GM21737 (cell line): ENCODE measurements at regions not wholly inside any gene's neighbourhood (a gene's known extent, or its start where the extent isn't known, plus 50 kb on each side); places are given as distances from the start of the nearest gene placed in this dataset.

Source experiments
- ATAC-seq: cut with Tn5 transposase; IDR thresholded peaks from one replicate; pipeline ENCODE4 v1.9.1; 2021; ENCODE audit warnings: mild to moderate bottlenecking, moderate library complexity; ENCODE audit not compliant: unreplicated experiment

DNA sequence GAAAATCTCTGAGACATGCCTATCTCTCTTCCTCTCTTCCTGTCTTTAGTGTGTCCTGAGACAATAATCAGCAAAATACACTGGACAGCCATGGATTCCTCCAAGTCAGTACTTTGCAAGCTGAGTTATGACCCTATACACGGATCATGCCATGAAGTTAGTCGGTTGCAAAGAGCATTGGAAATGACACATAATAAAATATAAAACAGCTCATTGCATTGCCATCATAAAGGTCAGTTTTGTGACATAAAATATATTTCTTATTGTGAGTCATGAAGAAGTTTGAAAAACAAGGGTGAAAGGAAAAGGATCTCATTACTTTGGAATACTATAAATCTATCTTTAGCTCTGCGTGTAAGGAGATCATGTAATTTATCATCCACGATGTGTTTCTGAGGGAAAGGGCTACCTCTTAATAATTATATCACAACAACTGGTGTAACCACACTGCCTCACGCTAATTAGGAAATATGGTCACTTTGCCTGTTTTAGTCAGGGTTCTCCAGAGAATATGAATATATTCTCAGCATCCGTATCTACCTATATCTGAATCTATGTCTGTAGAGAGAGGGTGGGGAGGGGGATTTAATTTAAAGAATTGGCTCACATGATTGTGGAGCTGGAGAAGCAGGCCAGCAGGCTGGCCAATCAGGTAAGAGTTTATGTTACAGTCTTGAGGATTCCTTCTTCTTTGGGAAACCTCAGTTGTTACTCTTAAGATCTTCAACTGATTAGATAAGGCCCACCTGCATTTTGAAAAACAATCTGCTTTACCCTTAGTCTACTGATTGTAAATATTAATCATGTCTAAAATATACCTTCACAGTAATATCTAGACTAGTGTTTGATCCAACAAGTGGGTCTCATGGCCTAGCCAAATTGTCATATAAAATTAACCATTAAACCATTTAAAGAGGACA, 198.8 kb downstream of the FAT3 start:
- ATAC-seq: no peak

DNA sequence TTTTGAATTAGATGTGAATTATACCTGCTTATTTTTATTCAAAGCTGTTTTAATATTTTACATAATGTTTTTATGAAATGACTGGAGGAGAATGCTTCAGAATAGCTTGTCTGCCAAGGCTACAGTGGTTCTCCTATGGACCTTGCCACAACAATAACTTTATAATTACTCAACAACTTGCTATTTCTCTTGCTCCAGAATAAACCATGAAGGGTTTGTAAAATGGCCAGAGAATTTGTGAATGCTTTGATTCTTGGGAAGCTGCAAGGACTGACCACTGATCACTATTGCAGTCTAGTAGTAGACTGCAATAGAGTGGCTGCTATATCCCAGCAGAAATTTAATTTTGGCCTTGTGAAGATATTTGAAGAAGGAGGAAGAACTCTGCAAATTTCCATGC, 199.7 kb downstream of the FAT3 start:
- ATAC-seq: no peak

DNA sequence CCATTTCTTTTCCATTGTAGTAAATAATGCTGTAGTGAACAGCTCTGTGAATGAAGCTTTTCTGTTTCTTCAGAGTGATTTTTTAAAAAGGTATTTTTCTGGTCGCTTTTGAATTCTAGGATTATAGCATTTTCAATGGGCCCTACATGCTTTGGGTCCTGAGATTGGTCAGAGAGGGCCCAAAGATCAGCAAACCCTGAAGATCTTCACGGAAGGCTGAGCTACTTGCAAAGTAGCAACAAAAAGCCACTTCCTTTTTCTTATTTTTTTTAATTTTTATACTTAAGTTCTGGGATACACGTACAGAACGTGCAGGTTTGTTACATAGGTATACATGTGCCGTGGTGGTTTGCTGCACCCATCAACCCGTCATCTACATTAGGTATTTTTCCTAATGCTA, 200.5 kb downstream of the FAT3 start:
- no peak for ATAC-seq

DNA sequence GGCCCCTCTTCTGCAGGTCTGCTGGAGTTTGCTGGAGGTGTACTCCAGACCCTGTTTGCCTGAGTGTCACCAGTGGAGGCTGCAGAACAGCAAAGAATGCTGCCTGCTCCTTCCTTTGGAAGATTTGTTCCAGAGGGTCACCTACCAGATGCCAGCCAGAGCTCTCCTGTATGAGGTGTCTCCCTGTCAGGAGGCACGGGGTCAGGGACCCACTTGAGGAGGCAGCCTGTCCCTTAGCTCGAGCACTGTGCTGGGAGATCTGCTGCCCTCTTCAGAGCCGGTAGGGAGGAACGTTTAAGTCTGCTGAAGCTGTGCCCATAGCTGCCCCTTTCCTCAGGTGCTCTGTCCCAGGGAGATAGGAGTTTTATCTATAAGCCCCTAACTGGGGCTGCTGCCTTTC, 207.9 kb downstream of the FAT3 start:
- ATAC-seq: no peak

GRCh38 chr11:92436034-92436920, 211.7 kb downstream of the FAT3 start:
- no peak for ATAC-seq

- no peak for ATAC-seq
Observed at GRCh38 chr11:92439133-92439532, 214.5 kb downstream of the FAT3 start.

DNA sequence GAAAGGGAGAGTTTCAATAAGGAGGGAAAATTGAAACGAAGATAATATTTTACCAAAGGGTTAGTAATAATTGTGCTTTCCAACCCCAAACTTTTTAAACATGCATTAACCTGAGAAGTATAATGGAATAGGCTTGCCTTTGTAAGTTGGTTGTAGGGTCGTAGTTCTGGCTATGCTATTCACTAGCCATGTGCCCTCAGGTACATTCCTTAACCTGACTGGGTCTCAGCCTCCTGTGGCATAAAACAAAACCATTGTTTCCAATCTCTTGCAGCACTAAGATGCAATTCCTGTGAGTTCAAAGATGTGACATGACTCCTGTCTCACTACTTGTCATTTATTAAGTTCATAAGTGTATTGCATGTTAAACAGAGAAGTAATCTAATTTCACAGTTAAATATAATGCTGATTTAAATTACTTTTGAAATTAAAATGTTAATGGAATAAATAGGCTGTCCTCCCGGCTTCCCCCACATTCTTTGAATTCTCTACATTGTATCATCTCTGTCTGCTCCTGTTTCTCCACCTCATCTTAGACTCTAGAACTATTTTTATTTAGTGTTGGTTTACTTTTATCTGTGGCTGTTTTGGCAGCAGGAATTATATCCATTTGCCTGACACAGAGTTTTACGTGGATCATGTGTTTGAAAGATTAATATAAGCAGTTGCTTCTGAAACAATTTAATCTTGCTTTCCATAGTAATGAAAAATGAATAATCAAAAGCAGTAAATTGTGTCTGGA, 216.3 kb downstream of the FAT3 start:
- ATAC-seq: no peak

DNA sequence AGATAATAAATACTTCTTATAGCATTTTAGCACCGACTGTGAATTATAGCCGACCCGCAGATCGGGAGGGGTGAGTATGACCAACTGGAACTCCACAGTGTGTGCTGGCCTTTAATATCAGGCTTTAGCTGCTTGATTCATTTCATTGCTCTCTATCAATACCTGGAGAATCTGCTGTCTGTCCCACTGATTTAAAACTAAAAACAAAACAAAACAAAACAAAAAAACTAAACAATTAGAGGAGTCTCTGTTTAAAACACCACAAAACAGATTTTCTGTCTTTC, 216.8 kb downstream of the FAT3 start:
- no peak for ATAC-seq

- ATAC-seq: no peak
Observed at GRCh38 chr11:92443199-92443598, 218.6 kb downstream of the FAT3 start.

DNA sequence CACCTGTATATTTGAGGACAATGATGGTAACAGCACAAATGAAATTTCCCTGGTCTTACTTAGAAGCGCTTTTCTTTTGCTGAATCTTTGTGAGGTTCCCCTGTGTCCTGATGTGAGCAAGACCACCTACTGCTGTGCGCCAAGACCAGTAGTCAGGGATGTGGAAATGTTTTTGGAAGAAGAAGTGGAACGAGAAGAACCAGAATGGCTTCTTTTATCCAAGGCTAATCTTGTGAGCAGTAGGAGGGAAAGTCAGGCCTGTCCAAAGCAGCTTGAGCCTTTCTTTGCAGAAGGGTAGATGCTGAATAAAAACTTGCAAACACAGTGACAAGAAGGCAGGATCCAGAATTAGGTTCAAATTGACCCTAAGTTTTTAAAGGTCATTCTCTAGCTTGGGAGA, 223.0 kb downstream of the FAT3 start:
- ATAC-seq: no peak

DNA sequence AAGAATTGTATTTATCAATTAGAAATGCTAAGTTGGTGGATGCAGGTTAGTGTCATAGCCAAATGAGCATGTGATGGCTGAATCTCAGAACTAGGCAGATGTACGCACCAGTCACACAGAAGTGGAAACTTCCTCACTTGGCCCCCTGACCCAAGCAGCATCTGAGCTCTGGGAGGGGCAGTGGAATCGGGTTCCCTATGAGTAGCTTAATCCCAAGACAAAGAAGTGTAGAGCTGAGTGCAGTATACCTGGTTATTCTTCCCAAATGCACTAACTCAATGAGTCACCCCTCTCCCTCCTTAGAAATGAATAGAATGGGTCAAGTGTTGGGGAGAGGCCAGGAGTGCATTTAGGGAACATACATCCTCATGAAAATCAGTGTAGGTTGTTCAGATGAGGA, 224.6 kb downstream of the FAT3 start:
- no peak for ATAC-seq

DNA sequence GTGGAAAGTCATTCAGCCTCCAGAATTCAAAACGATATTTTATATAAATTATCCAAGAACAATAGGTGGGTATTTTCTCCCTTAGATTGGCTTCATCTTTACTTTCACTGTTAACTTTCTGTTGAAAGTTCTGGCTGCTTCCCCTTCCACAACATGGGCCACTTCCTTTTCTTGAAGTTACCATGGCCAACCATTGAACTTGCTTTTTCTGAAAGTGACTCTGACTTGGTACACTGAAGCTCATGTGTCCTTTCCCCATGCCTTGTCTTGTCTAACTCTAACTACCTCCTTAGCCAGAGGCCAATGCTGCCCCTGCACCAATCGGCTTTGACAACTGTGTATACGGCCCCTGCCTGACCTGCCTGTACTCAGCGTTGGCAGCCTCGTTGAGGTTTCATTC, 225.2 kb downstream of the FAT3 start:
- ATAC-seq: no peak

DNA sequence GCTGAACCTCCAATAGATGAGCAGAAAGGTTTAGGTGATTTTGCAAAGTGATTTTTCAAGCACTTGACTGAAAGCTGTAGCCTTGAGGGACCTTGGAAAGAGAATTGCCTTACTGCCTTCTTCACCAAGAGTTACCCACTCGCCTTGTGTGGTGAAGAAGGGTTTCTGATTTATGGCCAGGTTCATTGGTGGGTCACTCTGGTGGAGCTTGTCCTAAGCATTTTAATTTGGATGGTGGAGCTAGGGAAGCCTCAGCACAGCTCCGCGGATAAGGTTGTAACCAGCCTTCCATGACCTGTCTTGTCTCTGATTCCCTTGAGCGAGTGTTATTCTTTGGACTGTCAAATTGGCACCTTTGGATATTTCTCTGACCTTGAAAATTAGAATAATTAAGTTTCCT, 226.4 kb downstream of the FAT3 start:
- ATAC-seq: no peak

GRCh38 chr11:92453055-92453454, 228.4 kb downstream of the FAT3 start:
- ATAC-seq: no peak

DNA sequence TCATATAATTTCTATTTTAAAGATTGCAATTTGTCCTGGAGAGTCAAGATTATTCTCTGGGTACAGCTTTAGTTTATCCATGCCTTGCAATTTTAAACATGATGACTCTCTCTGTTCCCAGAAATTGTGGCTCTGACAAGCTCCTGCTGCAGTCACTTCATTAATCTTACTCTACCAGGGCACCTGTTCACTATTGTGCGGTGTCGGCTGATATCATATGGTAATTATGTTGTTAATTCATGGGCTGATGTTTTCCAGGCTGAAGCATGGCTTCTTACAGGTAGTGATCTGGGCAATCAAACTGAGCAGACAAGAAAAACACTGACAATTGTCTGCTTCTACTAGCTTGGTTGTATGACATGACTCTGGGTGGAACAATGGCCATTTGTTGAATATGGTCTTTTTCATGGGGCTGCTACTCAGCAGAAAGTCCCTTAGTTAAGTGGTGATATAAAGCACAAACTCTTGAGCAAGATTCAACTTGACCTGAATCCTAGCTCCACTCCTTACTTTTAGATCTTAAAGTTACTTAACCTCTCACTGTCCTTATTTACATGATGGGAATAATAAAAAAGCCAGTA, 230.7 kb downstream of the FAT3 start:
- ATAC-seq: no peak

GRCh38 chr11:92457250-92457649, 232.6 kb downstream of the FAT3 start:
- ATAC-seq: no peak

- no peak for ATAC-seq
Observed at GRCh38 chr11:92458486-92458885, 233.9 kb downstream of the FAT3 start.

- no peak for ATAC-seq
Observed at GRCh38 chr11:92460213-92460612, 235.6 kb downstream of the FAT3 start.

DNA sequence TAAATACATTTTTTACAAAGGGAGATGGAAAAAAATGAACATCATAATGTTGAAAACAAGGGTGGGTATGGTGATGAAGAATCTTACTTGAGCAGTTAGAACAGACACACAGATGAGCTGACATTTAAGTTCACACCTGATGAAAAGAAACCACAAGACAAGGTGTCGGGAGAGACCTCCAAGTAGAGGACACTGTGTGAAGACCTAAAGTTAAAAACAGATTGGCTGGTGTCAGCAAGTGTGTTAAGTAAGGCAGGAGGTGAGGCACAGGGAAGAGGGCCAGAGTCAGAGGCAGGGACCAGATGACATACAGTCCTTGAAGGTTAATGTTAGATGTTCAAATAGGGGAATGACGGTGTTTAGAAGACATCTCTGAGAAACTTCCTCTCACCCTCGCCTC, 236.8 kb downstream of the FAT3 start:
- ATAC-seq: no peak

DNA sequence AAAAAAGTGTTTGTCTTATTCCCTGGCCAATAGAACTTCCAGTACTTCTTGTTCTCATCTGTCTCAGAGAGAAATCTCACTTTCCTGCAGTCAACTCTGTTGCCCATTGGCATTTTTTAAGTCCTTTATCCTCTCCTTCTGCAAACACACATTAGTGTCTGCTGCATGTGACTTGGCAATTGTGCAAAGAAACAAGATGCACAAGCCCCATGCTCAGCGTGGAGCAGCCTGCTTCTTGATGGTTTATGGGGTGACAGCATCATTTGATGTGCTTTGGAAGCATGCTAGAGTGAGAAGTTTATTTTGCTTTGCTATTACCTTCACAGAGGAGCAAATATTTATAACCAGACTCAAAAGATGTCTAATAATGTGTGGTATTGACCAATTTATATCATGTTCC, 238.2 kb downstream of the FAT3 start:
- ATAC-seq: no peak

GRCh38 chr11:92464822-92465221, 240.2 kb downstream of the FAT3 start:
- no peak for ATAC-seq
